ENCODE measurements at regions not wholly inside any gene's neighbourhood (a gene's known extent, or its start where the extent isn't known, plus 50 kb on each side); places are given as distances from the start of the nearest gene placed in this dataset.

DNA sequence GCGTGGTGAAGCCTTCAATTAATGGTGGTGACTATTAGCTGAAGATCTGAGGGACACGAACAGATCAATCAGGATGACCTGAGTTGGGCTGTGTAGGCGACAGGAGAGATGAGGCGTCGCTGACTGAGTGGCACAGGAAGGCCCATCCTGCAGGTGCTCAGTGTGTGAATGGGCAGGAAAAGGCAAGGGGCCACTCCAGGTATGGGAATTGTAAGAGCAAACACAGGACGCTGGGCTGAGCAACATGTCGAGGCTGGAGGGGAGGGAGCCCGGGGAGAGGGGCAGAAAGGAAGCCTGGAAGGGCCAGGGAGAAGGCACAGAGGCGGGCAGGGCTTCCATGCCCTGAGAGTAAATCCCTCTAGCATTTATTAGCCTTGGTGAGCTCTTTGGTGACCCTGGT, 151.0 kb downstream of the VEGFA start:
- Histone ChIP-seq H3K4me3 (ENCODE audit: insufficient read depth, low read length, poor library complexity, severe bottlenecking) (no peak overlapping the region), H3F3A (ENCODE audit: insufficient read depth) (no peaks in the 10 kb centered on the region), H4K20me1 (ENCODE audit: low read depth, low read length) (no peaks in the 10 kb centered on the region), H3K9me3 (ENCODE audit: insufficient read depth, low read length) (no peaks in the 10 kb centered on the region), H3K27me3 (ENCODE audit: low read length) (no peaks in the 10 kb centered on the region), H3K9ac (ENCODE audit: low read length) (no peak overlapping the region), H3K79me2 (ENCODE audit: insufficient read depth, low read length) (no peaks in the 10 kb centered on the region), H3K4me2 (ENCODE audit: low read depth, low read length, poor library complexity, severe bottlenecking) (no peak overlapping the region), H3K36me3 (ENCODE audit: low read length) (no peaks in the 10 kb centered on the region), H3K27ac (ENCODE audit: low read depth, low read length) (no peak overlapping the region), H2AFZ (ENCODE audit: low read depth, low read length, severe bottlenecking) (no peak overlapping the region), H3K9me2 (replicated peaks; ENCODE audit: insufficient read depth, low read length) (no peaks in the 10 kb centered on the region)
- TF ChIP-seq, protein P1, sequence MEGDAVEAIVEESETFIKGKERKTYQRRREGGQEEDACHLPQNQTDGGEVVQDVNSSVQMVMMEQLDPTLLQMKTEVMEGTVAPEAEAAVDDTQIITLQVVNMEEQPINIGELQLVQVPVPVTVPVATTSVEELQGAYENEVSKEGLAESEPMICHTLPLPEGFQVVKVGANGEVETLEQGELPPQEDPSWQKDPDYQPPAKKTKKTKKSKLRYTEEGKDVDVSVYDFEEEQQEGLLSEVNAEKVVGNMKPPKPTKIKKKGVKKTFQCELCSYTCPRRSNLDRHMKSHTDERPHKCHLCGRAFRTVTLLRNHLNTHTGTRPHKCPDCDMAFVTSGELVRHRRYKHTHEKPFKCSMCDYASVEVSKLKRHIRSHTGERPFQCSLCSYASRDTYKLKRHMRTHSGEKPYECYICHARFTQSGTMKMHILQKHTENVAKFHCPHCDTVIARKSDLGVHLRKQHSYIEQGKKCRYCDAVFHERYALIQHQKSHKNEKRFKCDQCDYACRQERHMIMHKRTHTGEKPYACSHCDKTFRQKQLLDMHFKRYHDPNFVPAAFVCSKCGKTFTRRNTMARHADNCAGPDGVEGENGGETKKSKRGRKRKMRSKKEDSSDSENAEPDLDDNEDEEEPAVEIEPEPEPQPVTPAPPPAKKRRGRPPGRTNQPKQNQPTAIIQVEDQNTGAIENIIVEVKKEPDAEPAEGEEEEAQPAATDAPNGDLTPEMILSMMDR (IDR thresholded peaks at IDR 0.05; ENCODE audit: insufficient read depth, low read length, poor library complexity, severe bottlenecking): no peak
- no peak for TF ChIP-seq EZH2phosphoT487 (conservative IDR thresholded peaks at IDR 0.05; ENCODE audit: low read length)

DNA sequence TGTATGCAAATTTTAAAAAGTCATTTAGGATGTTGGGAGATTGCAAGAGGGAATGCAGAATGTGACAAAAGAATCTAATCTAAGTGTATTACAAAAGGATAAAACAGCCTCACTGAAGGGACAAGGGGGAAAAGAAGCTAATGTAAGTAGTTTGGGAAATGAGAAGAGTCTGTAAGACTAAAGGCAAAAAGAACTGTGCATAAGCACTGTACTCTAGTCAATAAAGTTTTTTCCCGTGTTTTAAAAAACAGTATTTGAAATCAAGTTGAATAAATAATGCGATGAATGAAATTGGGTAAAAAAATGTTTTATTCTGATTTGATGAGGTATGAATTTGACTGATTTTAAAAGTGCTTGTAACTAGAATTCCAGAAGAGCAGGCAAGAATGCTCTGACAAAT, 149.8 kb downstream of the VEGFA start:
- Histone ChIP-seq H2AFZ (ENCODE audit: low read depth, low read length, severe bottlenecking) (no peak overlapping the region), H3K27ac (ENCODE audit: low read depth, low read length) (no peak overlapping the region)
- TF ChIP-seq, protein P1 (IDR thresholded peaks at IDR 0.05; ENCODE audit: insufficient read depth, low read length, poor library complexity, severe bottlenecking): no peak
- TF ChIP-seq EZH2phosphoT487 (conservative IDR thresholded peaks at IDR 0.05; ENCODE audit: low read length): no peak

DNA sequence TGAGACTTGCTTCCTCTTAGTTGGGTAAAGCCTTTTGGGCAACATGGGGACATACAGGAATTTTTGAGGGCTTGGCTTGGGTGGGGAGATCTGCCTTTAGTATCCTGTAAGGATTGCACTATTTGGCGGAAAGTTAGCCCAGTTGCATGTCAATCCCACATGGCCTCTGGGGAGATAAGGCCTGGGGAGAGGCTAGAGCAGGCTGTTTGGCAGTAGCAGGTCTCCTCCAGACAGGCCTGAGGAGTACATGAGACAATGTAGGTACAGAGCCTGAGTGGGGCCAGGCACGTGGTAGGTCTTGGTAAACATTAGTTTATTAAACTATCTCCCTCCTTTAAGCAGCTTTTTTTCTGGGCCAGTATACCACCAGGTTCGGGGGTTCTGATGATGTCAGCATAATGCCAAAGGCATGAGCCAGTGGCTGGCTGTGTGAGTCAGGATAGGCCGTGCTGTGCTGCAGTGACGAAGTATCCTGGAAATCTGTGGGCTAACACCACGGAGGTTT, 147.9 kb downstream of the VEGFA start:
- no peaks in the 10 kb centered on the region for H3K36me3 ChIP-seq (ENCODE audit: low read length)
- H3K27me3 ChIP-seq (ENCODE audit: low read length): no peaks in the 10 kb centered on the region
- no peak overlapping the region for H3K27ac ChIP-seq (ENCODE audit: low read depth, low read length)
- no peaks in the 10 kb centered on the region for H4K20me1 ChIP-seq (ENCODE audit: low read depth, low read length)
- no peaks in the 10 kb centered on the region for H3K79me2 ChIP-seq (ENCODE audit: insufficient read depth, low read length)
- TF ChIP-seq EZH2phosphoT487 (conservative IDR thresholded peaks at IDR 0.05; ENCODE audit: low read length): no peak
- TF ChIP-seq, protein P1 (IDR thresholded peaks at IDR 0.05; ENCODE audit: insufficient read depth, low read length, poor library complexity, severe bottlenecking): no peak
- no peak overlapping the region for H2AFZ ChIP-seq (ENCODE audit: low read depth, low read length, severe bottlenecking)
- H3K9me3 ChIP-seq (ENCODE audit: insufficient read depth, low read length): no peaks in the 10 kb centered on the region
- no peak overlapping the region for H3K4me2 ChIP-seq (ENCODE audit: low read depth, low read length, poor library complexity, severe bottlenecking)
- no peak overlapping the region for H3K9ac ChIP-seq (ENCODE audit: low read length)
- no peak overlapping the region for H3K4me3 ChIP-seq (ENCODE audit: insufficient read depth, low read length, poor library complexity, severe bottlenecking)
- H3F3A ChIP-seq (ENCODE audit: insufficient read depth): no peaks in the 10 kb centered on the region
- no peaks in the 10 kb centered on the region for H3K9me2 ChIP-seq (replicated peaks; ENCODE audit: insufficient read depth, low read length)

More for the DNA sequence above, 149.8 kb downstream of the VEGFA start:
- H3K36me3 ChIP-seq (ENCODE audit: low read length): no peaks in the 10 kb centered on the region
- no peaks in the 10 kb centered on the region for H4K20me1 ChIP-seq (ENCODE audit: low read depth, low read length)
- H3K4me2 ChIP-seq (ENCODE audit: low read depth, low read length, poor library complexity, severe bottlenecking): no peak overlapping the region
- H3K9ac ChIP-seq (ENCODE audit: low read length): no peak overlapping the region
- H3K4me3 ChIP-seq (ENCODE audit: insufficient read depth, low read length, poor library complexity, severe bottlenecking): no peak overlapping the region
- no peaks in the 10 kb centered on the region for H3F3A ChIP-seq (ENCODE audit: insufficient read depth)
- no peaks in the 10 kb centered on the region for H3K9me2 ChIP-seq (replicated peaks; ENCODE audit: insufficient read depth, low read length)
- no peaks in the 10 kb centered on the region for H3K79me2 ChIP-seq (ENCODE audit: insufficient read depth, low read length)
- no peaks in the 10 kb centered on the region for H3K9me3 ChIP-seq (ENCODE audit: insufficient read depth, low read length)
- H3K27me3 ChIP-seq (ENCODE audit: low read length): no peaks in the 10 kb centered on the region

Measured in SU-DHL-6 (cell line).